CD4-positive, alpha-beta T cell (primary cell): ENCODE measurements at regions not wholly inside any gene's neighbourhood (a gene's known extent, or its start where the extent isn't known, plus 50 kb on each side); places are given as distances from the start of the nearest gene placed in this dataset.
"Not testable (repeated sequence)": the region's sequence is repeated elsewhere in the genome, so short reads cannot be mapped to it uniquely, and the experiment has no call there.

Source experiments
- ATAC-seq: fragments of 200-7000 bp; cut with Tn5 transposase; one replicate; pipeline ENCODE4 v1.10.0; 2022; ENCODE audit warnings: mild to moderate bottlenecking; ENCODE audit not compliant: poor library complexity
- CTCF ChIA-PET: fragments of 350-600 bp; sonication (Branson Sonifier 250); formaldehyde crosslinking; loops from one replicate; lab custom pipeline; 2021; ENCODE audit warnings: antibody characterized with exemption, inconsistent platforms; lab: Charles Lee
- POLR2A ChIA-PET: fragments of 350-600 bp; sonication (Branson Sonifier 250); formaldehyde crosslinking; loops from one replicate; lab custom pipeline; 2021; ENCODE audit warnings: antibody characterized with exemption, inconsistent platforms; lab: Charles Lee
- DNase-seq, 14 experiments: peaks; one replicate each; pipeline ENCODE4 v3.0.0-alpha.2; 2013 to 2020; ENCODE audit warnings: mixed read lengths in 2 of 14
- H3K27ac ChIP-seq, 2 donors: one replicate each; pipeline versions ENCODE4 v1.5.1 to v1.7.0; 2013; ENCODE audit warnings: low read length in 2 of 2, low read depth in 1 of 2, mild to moderate bottlenecking in 1 of 2
- H3K27me3 ChIP-seq, 2 experiments: 1 replicate in 1 of 2; 2 replicates in 1 of 2; pipeline versions ENCODE4 v1.6.1 to v1.7.0; 2013; ENCODE audit warnings: low read length in 2 of 2, control low read depth in 1 of 2, mild to moderate bottlenecking in 1 of 2, moderate library complexity in 1 of 2; ENCODE audit not compliant: insufficient read depth in 2 of 2, control insufficient read depth in 1 of 2
- H3K36me3 ChIP-seq: one replicate; pipeline ENCODE4 v1.6.1; 2013; ENCODE audit warnings: low read length, control low read depth; ENCODE audit not compliant: insufficient read depth
- H3K4me1 ChIP-seq: one replicate; pipeline ENCODE4 v1.6.1; 2013; ENCODE audit warnings: low read length, control low read depth; ENCODE audit not compliant: insufficient read depth
- H3K4me3 ChIP-seq: one replicate; pipeline ENCODE4 v1.5.1; 2013; ENCODE audit warnings: mild to moderate bottlenecking, low read length, moderate library complexity
- H3K9me3 ChIP-seq, 2 experiments: 1 replicate in 1 of 2; 2 replicates in 1 of 2; pipeline versions ENCODE4 v1.6.1 to v1.7.0; 2013; ENCODE audit warnings: low read length in 2 of 2, mild to moderate bottlenecking in 2 of 2, control low read depth in 1 of 2, moderate library complexity in 1 of 2; ENCODE audit not compliant: control insufficient read depth in 1 of 2, insufficient read depth in 1 of 2
- H3K27ac Mint-ChIP-seq: one replicate; pipeline ENCODE4 v1.8.0; 2020; ENCODE audit warnings: mixed read lengths
- H3K27me3 Mint-ChIP-seq: one replicate; pipeline ENCODE4 v1.8.0; 2021; ENCODE audit warnings: mixed read lengths
- H3K36me3 Mint-ChIP-seq: one replicate; pipeline ENCODE4 v1.8.0; 2021; ENCODE audit warnings: low read depth, mixed read lengths
- H3K4me1 Mint-ChIP-seq: one replicate; pipeline ENCODE4 v1.8.0; 2021; ENCODE audit warnings: low read depth, mixed read lengths
- H3K4me3 Mint-ChIP-seq: one replicate; pipeline ENCODE4 v1.8.0; 2020; ENCODE audit warnings: mild to moderate bottlenecking, mixed read lengths
- H3K9me3 Mint-ChIP-seq: one replicate; pipeline ENCODE4 v1.8.0; 2020; ENCODE audit warnings: mixed read lengths
- CTCF ChIP-seq: fragments of 200-600 bp; IDR thresholded peaks from one replicate; pipeline ENCODE4 v1.8.0; 2022; ENCODE audit warnings: antibody characterized with exemption, mild to moderate bottlenecking
- intact Hi-C, 2 experiments: fragments of 100-400 bp; cut with DNase I in 1 of 2; cut with micrococcal nuclease in 1 of 2; formaldehyde crosslinking; loops; one replicate each; pipeline versions ENCODE4 v1.15.1 to v1.9.0; 2023 to 2025; cut with DNase I, micrococcal nuclease

GRCh38 chr6:74177506-74177905 is 481.5 kb downstream of the CD109 start:
- ChIA-PET POLR2A (interaction anchor here (0.6 kb wide), 1 partner anchor 436 kb away, joined by 3 read pairs; no protein-coding TSS in a partner anchor), CTCF (no interaction called here)
- TF ChIP-seq CTCF = no peak
- Histone ChIP-seq H3K27me3 (no peaks in the 10 kb centered on the region), H3K9me3 (peaks cover 0 to 3% of the 10 kb centered on the region in 2 experiments), H3K4me1 (no peaks in the 10 kb centered on the region), H3K4me3 (no peak overlapping the region), H3K36me3 (no peaks in the 10 kb centered on the region), H3K27ac (no peak overlapping the region)
- DNase-seq (no peak), ATAC-seq (no peak)
- H3K4me1 Mint-ChIP-seq = no peaks in the 10 kb centered on the region
- H3K9me3 Mint-ChIP-seq = no peaks in the 10 kb centered on the region
- no peaks in the 10 kb centered on the region for H3K27me3 Mint-ChIP-seq
- intact Hi-C loops = no loop called here
- H3K27ac Mint-ChIP-seq = no peak overlapping the region
- H3K4me3 Mint-ChIP-seq = no peak overlapping the region
- H3K36me3 Mint-ChIP-seq = no peaks in the 10 kb centered on the region

- ATAC-seq, intact Hi-C loops, H3K36me3 ChIP-seq, CTCF ChIA-PET, H3K27ac ChIP-seq, H3K4me3 Mint-ChIP-seq, H3K4me3 ChIP-seq, H3K9me3 Mint-ChIP-seq, H3K27ac Mint-ChIP-seq, POLR2A ChIA-PET, DNase-seq, H3K27me3 Mint-ChIP-seq, H3K4me1 Mint-ChIP-seq, H3K27me3 ChIP-seq, H3K36me3 Mint-ChIP-seq, H3K9me3 ChIP-seq, H3K4me1 ChIP-seq: not testable (repeated sequence)
These were observed 474.5 kb downstream of the CD109 start for GRCh38 chr6:74170550-74170949.

- H3K27me3 Mint-ChIP-seq = no peaks in the 10 kb centered on the region
- H3K4me3 Mint-ChIP-seq = no peak overlapping the region
- Histone ChIP-seq H3K9me3 (peaks cover 0 to 3% of the 10 kb centered on the region in 2 experiments), H3K4me1 (no peaks in the 10 kb centered on the region), H3K4me3 (no peak overlapping the region), H3K27me3 (no peaks in the 10 kb centered on the region), H3K27ac (no peak overlapping the region), H3K36me3 (no peaks in the 10 kb centered on the region)
- H3K27ac Mint-ChIP-seq = no peak overlapping the region
- no peaks in the 10 kb centered on the region for H3K4me1 Mint-ChIP-seq
- TF ChIP-seq CTCF = no peak
- ATAC-seq (no peak), DNase-seq (no peak)
- ChIA-PET CTCF (no interaction called here), POLR2A (no interaction called here)
- H3K36me3 Mint-ChIP-seq = no peaks in the 10 kb centered on the region
- H3K9me3 Mint-ChIP-seq = no peaks in the 10 kb centered on the region
- intact Hi-C loops = no loop called here
These were observed 474.1 kb downstream of the CD109 start for GRCh38 chr6:74170118-74170517.

- TF ChIP-seq CTCF = no peak
- Mint-ChIP-seq H3K9me3 (no peaks in the 10 kb centered on the region), H3K4me3 (no peak overlapping the region), H3K27ac (no peak overlapping the region), H3K27me3 (no peaks in the 10 kb centered on the region), H3K4me1 (no peaks in the 10 kb centered on the region), H3K36me3 (no peaks in the 10 kb centered on the region)
- ChIA-PET POLR2A (no interaction called here), CTCF (no interaction called here)
- Histone ChIP-seq H3K4me3 (no peak overlapping the region), H3K4me1 (no peaks in the 10 kb centered on the region), H3K27ac (no peak overlapping the region), H3K9me3 (no peaks in the 10 kb centered on the region), H3K27me3 (no peaks in the 10 kb centered on the region), H3K36me3 (no peaks in the 10 kb centered on the region)
- ATAC-seq (no peak), DNase-seq (no peak)
- intact Hi-C loops = no loop called here
These were observed 472.0 kb downstream of the CD109 start for GRCh38 chr6:74167976-74168375.
